ENCODE measurements at regions not wholly inside any gene's neighbourhood (a gene's known extent, or its start where the extent isn't known, plus 50 kb on each side); places are given as distances from the start of the nearest gene placed in this dataset.
"Not testable (repeated sequence)": the region's sequence is repeated elsewhere in the genome, so short reads cannot be mapped to it uniquely, and the experiment has no call there.

GRCh38 chr14:53220914-53221313 is 67.8 kb upstream of the DDHD1 start:
- H3K36me3 Mint-ChIP-seq (ENCODE audit: low read depth), result peaks cover 28% of the 10 kb centered on the region
- no peak overlapping the region for H3K4me3 Mint-ChIP-seq
- H3K27ac Mint-ChIP-seq, result no peak overlapping the region
- peaks cover 34% of the 10 kb centered on the region for H3K9me3 Mint-ChIP-seq
- DNase-seq, result no peak
- H3K4me1 Mint-ChIP-seq, result peaks cover 16% of the 10 kb centered on the region
- TF ChIP-seq CTCF (IDR thresholded peaks at IDR 0.05), result no peak
- no peaks in the 10 kb centered on the region for H3K27me3 Mint-ChIP-seq (ENCODE audit: low read depth, poor library complexity)

- Mint-ChIP-seq H3K27me3 (ENCODE audit: low read depth, poor library complexity) (no peaks in the 10 kb centered on the region), H3K9me3 (peaks cover 8% of the 10 kb centered on the region), H3K36me3 (ENCODE audit: low read depth) (peaks cover under 1% of the 10 kb centered on the region), H3K27ac (peak overlapping the region; percentile 84), H3K4me1 (peaks cover 41% of the 10 kb centered on the region), H3K4me3 (peak overlapping the region; percentile 87)
- no peak for TF ChIP-seq CTCF (IDR thresholded peaks at IDR 0.05)
- no peak for DNase-seq
Observed at GRCh38 chr14:53218161-53218560, 65.0 kb upstream of the DDHD1 start.

GRCh38 chr14:53217316-53217994 is 64.3 kb upstream of the DDHD1 start:
- Mint-ChIP-seq H3K36me3 (ENCODE audit: low read depth) (no peaks in the 10 kb centered on the region), H3K27me3 (ENCODE audit: low read depth, poor library complexity) (no peaks in the 10 kb centered on the region), H3K4me1 (peaks cover 44% of the 10 kb centered on the region), H3K4me3 (peak overlapping the region; percentile 87), H3K9me3 (peaks cover 7% of the 10 kb centered on the region), H3K27ac (no peak overlapping the region)
- peak; percentile 86 for DNase-seq
- peak; percentile 59 for TF ChIP-seq CTCF (IDR thresholded peaks at IDR 0.05)

GRCh38 chr14:53216955-53217315 is 63.8 kb upstream of the DDHD1 start:
- Mint-ChIP-seq H3K4me3 (peak overlapping the region; percentile 87), H3K4me1 (peaks cover 47% of the 10 kb centered on the region)
- not testable (repeated sequence) for DNase-seq; H3K36me3 Mint-ChIP-seq (ENCODE audit: low read depth); H3K9me3 Mint-ChIP-seq; H3K27me3 Mint-ChIP-seq (ENCODE audit: low read depth, poor library complexity); H3K27ac Mint-ChIP-seq

GRCh38 chr14:53216478-53216877 is 63.4 kb upstream of the DDHD1 start:
- not testable (repeated sequence) for H3K27ac Mint-ChIP-seq; H3K9me3 Mint-ChIP-seq; DNase-seq; H3K36me3 Mint-ChIP-seq (ENCODE audit: low read depth); H3K27me3 Mint-ChIP-seq (ENCODE audit: low read depth, poor library complexity)
- Mint-ChIP-seq H3K4me1 (peaks cover 47% of the 10 kb centered on the region), H3K4me3 (peak overlapping the region; percentile 64)

GRCh38 chr14:53215101-53215500 is 62.0 kb upstream of the DDHD1 start:
- peaks cover 7% of the 10 kb centered on the region for H3K9me3 Mint-ChIP-seq
- H3K4me3 Mint-ChIP-seq, result no peak overlapping the region
- no peak overlapping the region for H3K27ac Mint-ChIP-seq
- no peak for TF ChIP-seq CTCF (IDR thresholded peaks at IDR 0.05)
- no peaks in the 10 kb centered on the region for H3K36me3 Mint-ChIP-seq (ENCODE audit: low read depth)
- H3K27me3 Mint-ChIP-seq (ENCODE audit: low read depth, poor library complexity), result no peaks in the 10 kb centered on the region
- peaks cover 43% of the 10 kb centered on the region for H3K4me1 Mint-ChIP-seq
- no peak for DNase-seq

- peak; percentile 31 for DNase-seq
- Mint-ChIP-seq H3K27me3 (ENCODE audit: low read depth, poor library complexity) (no peaks in the 10 kb centered on the region), H3K36me3 (ENCODE audit: low read depth) (no peaks in the 10 kb centered on the region), H3K4me1 (peaks cover 43% of the 10 kb centered on the region), H3K4me3 (peak overlapping the region; percentile 8), H3K9me3 (peaks cover 7% of the 10 kb centered on the region), H3K27ac (peak overlapping the region; percentile 47)
- TF ChIP-seq CTCF (IDR thresholded peaks at IDR 0.05), result no peak
Observed at GRCh38 chr14:53214384-53214783, 61.3 kb upstream of the DDHD1 start.
